GM23338 (cell line): ENCODE measurements at regions not wholly inside any gene's neighbourhood (a gene's known extent, or its start where the extent isn't known, plus 50 kb on each side); places are given as distances from the start of the nearest gene placed in this dataset.

ENCODE experiments used
- CTCF ChIP-seq, 2 experiments: fragments of 200-600 bp in 1 of 2; sonication (generic) in 1 of 2; conservative IDR thresholded peaks; 2 replicates each; pipeline versions ENCODE4 v1.5.1 to v1.6.1; 2016 to 2017; ENCODE audit warnings: antibody characterized with exemption in 2 of 2, low read depth in 2 of 2, mild to moderate bottlenecking in 2 of 2, moderate library complexity in 1 of 2
- POLR2AphosphoS5 ChIP-seq: IDR thresholded peaks from 2 replicates; pipeline ENCODE4 v1.6.1; 2016; ENCODE audit warnings: antibody characterized with exemption, low read depth
- REST ChIP-seq: IDR thresholded peaks from one replicate; pipeline ENCODE4 v1.6.1; 2018; ENCODE audit warnings: antibody characterized with exemption; ENCODE audit not compliant: unreplicated experiment

- TF ChIP-seq REST: no peak
- TF ChIP-seq CTCF (conservative IDR thresholded peaks at IDR 0.05; ENCODE audit: low read depth in 2 of 2): no peak
- TF ChIP-seq POLR2AphosphoS5: no peak
Measured at GRCh38 chr6:168971549-168971948, 282.1 kb downstream of the THBS2 start.
